ENCODE measurements at regions not wholly inside any gene's neighbourhood (a gene's known extent, or its start where the extent isn't known, plus 50 kb on each side); places are given as distances from the start of the nearest gene placed in this dataset.

- H3K4me1 Mint-ChIP-seq (ENCODE audit: low read depth), result no peaks in the 10 kb centered on the region
These were observed 471.6 kb downstream of the MED10 start for GRCh38 chr5:5906778-5907177.

GRCh38 chr5:5905186-5905585 lies 473.2 kb downstream of the MED10 start:
- peaks cover 0 to 2% of the 10 kb centered on the region in 2 donors for H3K36me3 Mint-ChIP-seq (ENCODE audit: insufficient read depth in 2 of 2)
- H3K9me3 Mint-ChIP-seq, result peaks cover 5 to 7% of the 10 kb centered on the region in 2 donors
- H3K4me1 Mint-ChIP-seq (ENCODE audit: low read depth), result no peaks in the 10 kb centered on the region
- peaks cover 11% of the 10 kb centered on the region for H3K27me3 Mint-ChIP-seq (ENCODE audit: low read depth)
- DNase-seq (no peak), ATAC-seq (replicated peaks in 1 of 2) (no peak)
- H3K27ac Mint-ChIP-seq, result no peak overlapping the region
- no peak overlapping the region for H3K4me3 Mint-ChIP-seq

More at GRCh38 chr5:5906778-5907177, 471.6 kb downstream of the MED10 start:
- DNase-seq (no peak), ATAC-seq (replicated peaks in 1 of 2) (no peak)
- H3K36me3 Mint-ChIP-seq (ENCODE audit: insufficient read depth in 2 of 2), result peaks cover 0 to 2% of the 10 kb centered on the region in 2 donors
- peaks cover 11% of the 10 kb centered on the region for H3K27me3 Mint-ChIP-seq (ENCODE audit: low read depth)
- H3K9me3 Mint-ChIP-seq, result peaks cover 2 to 7% of the 10 kb centered on the region in 2 donors
- no peak overlapping the region for H3K27ac Mint-ChIP-seq
- H3K4me3 Mint-ChIP-seq, result no peak overlapping the region

- ATAC-seq (replicated peaks in 1 of 2) (no peak), DNase-seq (no peak)
- H3K4me1 Mint-ChIP-seq (ENCODE audit: low read depth), result no peaks in the 10 kb centered on the region
- no peak overlapping the region for H3K4me3 Mint-ChIP-seq
- H3K36me3 Mint-ChIP-seq (ENCODE audit: insufficient read depth in 2 of 2), result peaks cover 0 to 2% of the 10 kb centered on the region in 2 donors
- H3K9me3 Mint-ChIP-seq, result peaks cover 5 to 7% of the 10 kb centered on the region in 2 donors
- peaks cover 11% of the 10 kb centered on the region for H3K27me3 Mint-ChIP-seq (ENCODE audit: low read depth)
- no peak overlapping the region for H3K27ac Mint-ChIP-seq
These were observed 474.2 kb downstream of the MED10 start for GRCh38 chr5:5904113-5904512.

GRCh38 chr5:5902678-5903646 lies 475.4 kb downstream of the MED10 start:
- Mint-ChIP-seq H3K27me3 (ENCODE audit: low read depth) (peaks cover 11% of the 10 kb centered on the region), H3K9me3 (peaks cover 5 to 7% of the 10 kb centered on the region in 2 donors), H3K4me3 (no peak overlapping the region), H3K36me3 (ENCODE audit: insufficient read depth in 2 of 2) (peaks cover 0 to 2% of the 10 kb centered on the region in 2 donors), H3K4me1 (ENCODE audit: low read depth) (no peaks in the 10 kb centered on the region), H3K27ac (no peak overlapping the region)
- ATAC-seq (replicated peaks in 1 of 2) (no peak), DNase-seq (no peak)

GRCh38 chr5:5900350-5900749 lies 477.9 kb downstream of the ICE1 start:
- H3K27ac Mint-ChIP-seq, result no peak overlapping the region

GRCh38 chr5:5899716-5900115 lies 477.2 kb downstream of the ICE1 start:
- Mint-ChIP-seq H3K9me3 (peaks cover 5 to 7% of the 10 kb centered on the region in 2 donors), H3K36me3 (ENCODE audit: insufficient read depth in 2 of 2) (peaks cover 0 to 2% of the 10 kb centered on the region in 2 donors), H3K4me1 (ENCODE audit: low read depth) (no peaks in the 10 kb centered on the region), H3K27me3 (ENCODE audit: low read depth) (peaks cover 6% of the 10 kb centered on the region), H3K27ac (no peak overlapping the region), H3K4me3 (no peak overlapping the region)
- ATAC-seq (replicated peaks in 1 of 2) (no peak), DNase-seq (no peak)

More at GRCh38 chr5:5900350-5900749, 477.9 kb downstream of the ICE1 start:
- H3K4me3 Mint-ChIP-seq, result no peak overlapping the region
- H3K9me3 Mint-ChIP-seq, result peaks cover 5 to 7% of the 10 kb centered on the region in 2 donors
- peaks cover 0 to 2% of the 10 kb centered on the region in 2 donors for H3K36me3 Mint-ChIP-seq (ENCODE audit: insufficient read depth in 2 of 2)
- H3K27me3 Mint-ChIP-seq (ENCODE audit: low read depth), result peaks cover 5% of the 10 kb centered on the region
- DNase-seq, result no peak
- no peak for ATAC-seq (replicated peaks in 1 of 2)
- H3K4me1 Mint-ChIP-seq (ENCODE audit: low read depth), result no peaks in the 10 kb centered on the region

- Mint-ChIP-seq H3K36me3 (ENCODE audit: insufficient read depth in 2 of 2) (no peaks in the 10 kb centered on the region), H3K27me3 (ENCODE audit: low read depth) (peaks cover 27% of the 10 kb centered on the region), H3K4me1 (ENCODE audit: low read depth) (no peaks in the 10 kb centered on the region), H3K4me3 (no peak overlapping the region), H3K9me3 (no peaks in the 10 kb centered on the region), H3K27ac (no peak overlapping the region)
- no peak for DNase-seq
- no peak for ATAC-seq (replicated peaks in 1 of 2)
These were observed 465.8 kb downstream of the ICE1 start for GRCh38 chr5:5888284-5888683.

- Mint-ChIP-seq H3K4me1 (ENCODE audit: low read depth) (no peaks in the 10 kb centered on the region), H3K36me3 (ENCODE audit: insufficient read depth in 2 of 2) (no peaks in the 10 kb centered on the region), H3K4me3 (no peak overlapping the region), H3K9me3 (no peaks in the 10 kb centered on the region), H3K27ac (no peak overlapping the region), H3K27me3 (ENCODE audit: low read depth) (peaks cover 26% of the 10 kb centered on the region)
- no peak for ATAC-seq (replicated peaks in 1 of 2)
- no peak for DNase-seq
These were observed 465.4 kb downstream of the ICE1 start for GRCh38 chr5:5887833-5888232.

- H3K36me3 Mint-ChIP-seq (ENCODE audit: insufficient read depth in 2 of 2), result no peaks in the 10 kb centered on the region
- no peaks in the 10 kb centered on the region for H3K4me1 Mint-ChIP-seq (ENCODE audit: low read depth)
- peak; percentile 55 to 69 for DNase-seq
- H3K9me3 Mint-ChIP-seq, result no peaks in the 10 kb centered on the region
- H3K27ac Mint-ChIP-seq, result no peak overlapping the region
- H3K27me3 Mint-ChIP-seq (ENCODE audit: low read depth), result peaks cover 20% of the 10 kb centered on the region
- ATAC-seq (replicated peaks in 1 of 2), result peak; percentile 76 to 81
- no peak overlapping the region for H3K4me3 Mint-ChIP-seq
These were observed 464.5 kb downstream of the ICE1 start for GRCh38 chr5:5886812-5887486.

- H3K4me1 Mint-ChIP-seq (ENCODE audit: low read depth), result no peaks in the 10 kb centered on the region
- DNase-seq, result no peak
- H3K27ac Mint-ChIP-seq, result no peak overlapping the region
These were observed 463.9 kb downstream of the ICE1 start for GRCh38 chr5:5886353-5886752.

GRCh38 chr5:5885782-5886181 lies 463.3 kb downstream of the ICE1 start:
- H3K4me1 Mint-ChIP-seq (ENCODE audit: low read depth), result no peaks in the 10 kb centered on the region
- DNase-seq, result no peak
- no peak overlapping the region for H3K4me3 Mint-ChIP-seq
- no peak for ATAC-seq (replicated peaks in 1 of 2)
- H3K27ac Mint-ChIP-seq, result no peak overlapping the region
- no peaks in the 10 kb centered on the region for H3K36me3 Mint-ChIP-seq (ENCODE audit: insufficient read depth in 2 of 2)
- peaks cover 16% of the 10 kb centered on the region for H3K27me3 Mint-ChIP-seq (ENCODE audit: low read depth)
- no peaks in the 10 kb centered on the region for H3K9me3 Mint-ChIP-seq

More at GRCh38 chr5:5886353-5886752, 463.9 kb downstream of the ICE1 start:
- H3K4me3 Mint-ChIP-seq, result no peak overlapping the region
- no peaks in the 10 kb centered on the region for H3K9me3 Mint-ChIP-seq
- peaks cover 20% of the 10 kb centered on the region for H3K27me3 Mint-ChIP-seq (ENCODE audit: low read depth)
- H3K36me3 Mint-ChIP-seq (ENCODE audit: insufficient read depth in 2 of 2), result no peaks in the 10 kb centered on the region
- ATAC-seq (replicated peaks in 1 of 2), result peak in 1 of 2 donors; percentile 9

- Mint-ChIP-seq H3K4me3 (no peak overlapping the region), H3K27ac (no peak overlapping the region), H3K9me3 (no peaks in the 10 kb centered on the region), H3K27me3 (ENCODE audit: low read depth) (peaks cover 14% of the 10 kb centered on the region), H3K36me3 (ENCODE audit: insufficient read depth in 2 of 2) (no peaks in the 10 kb centered on the region), H3K4me1 (ENCODE audit: low read depth) (no peaks in the 10 kb centered on the region)
- no peak for ATAC-seq (replicated peaks in 1 of 2)
- no peak for DNase-seq
These were observed 462.1 kb downstream of the ICE1 start for GRCh38 chr5:5884593-5884992.

GRCh38 chr5:5883562-5883961 lies 461.1 kb downstream of the ICE1 start:
- Mint-ChIP-seq H3K36me3 (ENCODE audit: insufficient read depth in 2 of 2) (no peaks in the 10 kb centered on the region), H3K9me3 (no peaks in the 10 kb centered on the region), H3K27me3 (ENCODE audit: low read depth) (peaks cover 14% of the 10 kb centered on the region), H3K4me1 (ENCODE audit: low read depth) (no peaks in the 10 kb centered on the region), H3K4me3 (no peak overlapping the region), H3K27ac (no peak overlapping the region)
- ATAC-seq (replicated peaks in 1 of 2) (no peak), DNase-seq (no peak)

Measured in activated T-cell treated with anti-CD3 and anti-CD28 coated beads, Interleukin-2, amount 50 U/mL, for 72 hours (primary cell).